Activated gamma-delta T cell (primary cell): ENCODE measurements at regions not wholly inside any gene's neighbourhood (a gene's known extent, or its start where the extent isn't known, plus 50 kb on each side); places are given as distances from the start of the nearest gene placed in this dataset.
A peak's percentile ranks its signal among the peaks of the same experiment; 100 is the strongest.
"Not testable (repeated sequence)": the region's sequence is repeated elsewhere in the genome, so short reads cannot be mapped to it uniquely, and the experiment has no call there.

Source experiments
- DNase-seq: peaks from one replicate; lab custom pipeline; 2025; lab: John Stamatoyannopoulos, UW

DNA sequence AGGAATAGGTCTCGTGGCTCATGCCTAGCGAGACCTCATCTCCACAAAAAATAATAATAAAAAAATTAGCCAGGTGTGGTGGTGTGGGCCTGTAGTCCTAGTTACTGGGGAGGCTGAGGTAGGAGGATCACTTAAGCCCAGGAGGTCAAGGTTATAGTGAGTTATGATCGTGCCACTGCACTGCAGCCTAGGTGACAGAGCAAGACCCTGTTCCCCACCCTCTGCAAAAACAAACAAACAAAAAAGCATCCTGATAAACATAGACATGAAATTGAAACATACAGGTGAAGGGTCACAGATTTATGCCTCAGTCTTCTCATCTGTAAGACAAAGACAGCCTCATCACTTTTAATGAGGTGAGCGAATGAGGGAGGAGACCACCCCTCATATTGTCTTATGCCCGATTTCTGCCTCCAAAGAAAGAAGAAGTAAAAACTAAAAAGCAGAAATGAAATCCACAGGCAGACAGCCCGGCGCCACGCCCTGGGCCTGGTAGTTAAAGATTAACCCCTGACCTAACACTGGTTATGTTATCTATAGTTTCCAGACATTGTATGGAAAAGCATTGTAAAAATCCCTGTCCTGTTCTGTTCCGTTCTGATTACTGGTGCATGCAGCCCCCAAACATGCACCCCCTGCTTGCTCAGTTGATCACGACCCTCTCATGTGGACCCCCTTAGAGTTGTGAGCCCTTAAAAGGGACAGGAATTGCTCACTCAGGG is 138.5 kb downstream of the OR2B2 start:
- not testable (repeated sequence) for DNase-seq

DNA sequence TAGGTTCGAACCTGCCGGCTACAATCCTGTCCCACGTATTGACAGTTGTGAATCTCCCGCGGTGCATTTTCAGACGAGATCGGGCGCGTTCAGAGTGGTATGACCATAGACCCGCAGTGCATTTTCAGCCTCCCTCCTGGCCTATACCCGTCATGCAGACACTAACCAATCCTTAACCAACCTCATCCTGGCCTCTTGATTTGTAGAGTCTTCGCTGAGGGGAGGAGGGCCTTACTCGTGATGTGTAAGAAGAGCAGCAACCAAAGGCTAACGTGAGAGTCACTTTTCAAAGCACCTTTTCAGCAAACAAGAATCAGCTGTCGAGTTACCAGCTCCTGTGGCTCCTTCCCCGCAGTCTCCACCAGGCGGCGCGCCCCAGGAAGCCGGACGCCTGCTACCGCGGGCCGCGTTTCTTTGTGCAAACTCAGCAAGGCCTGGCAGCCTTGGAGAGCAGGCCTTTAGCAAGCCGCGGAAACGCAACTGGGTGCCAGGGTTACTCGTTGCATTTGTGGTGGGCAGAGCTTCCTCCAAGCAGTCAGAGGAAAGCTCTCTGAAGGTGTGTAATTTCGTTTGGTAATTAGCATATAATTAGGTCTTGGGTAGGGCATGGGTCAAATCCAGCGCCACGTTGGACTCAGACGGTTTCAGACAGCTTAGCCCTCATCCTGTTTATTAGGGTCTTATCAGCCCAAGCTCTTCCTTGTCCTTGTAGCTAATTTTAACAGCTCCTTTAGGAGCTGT is 139.8 kb downstream of the OR2B2 start:
- DNase-seq: peak; percentile 66

DNA sequence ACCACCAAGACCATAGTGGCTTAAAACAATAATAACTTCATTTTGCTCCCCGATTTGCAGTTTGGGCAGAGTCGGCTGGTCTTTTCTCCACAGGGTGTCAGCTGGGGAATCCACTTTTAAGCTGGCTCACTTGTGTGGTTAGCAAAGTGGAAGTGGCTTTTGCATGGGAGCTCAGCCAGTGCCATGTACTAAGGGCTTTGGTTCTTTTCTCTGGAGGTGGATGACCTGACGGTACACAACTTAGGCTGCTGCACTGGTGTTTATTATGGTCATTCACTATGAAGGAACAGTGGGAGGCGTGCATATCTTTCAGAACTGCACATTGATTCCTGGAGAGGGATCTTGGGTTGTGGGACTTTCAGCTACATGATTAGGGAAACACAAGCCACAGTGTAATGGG is 141.0 kb downstream of the OR2B2 start:
- no peak for DNase-seq

DNA sequence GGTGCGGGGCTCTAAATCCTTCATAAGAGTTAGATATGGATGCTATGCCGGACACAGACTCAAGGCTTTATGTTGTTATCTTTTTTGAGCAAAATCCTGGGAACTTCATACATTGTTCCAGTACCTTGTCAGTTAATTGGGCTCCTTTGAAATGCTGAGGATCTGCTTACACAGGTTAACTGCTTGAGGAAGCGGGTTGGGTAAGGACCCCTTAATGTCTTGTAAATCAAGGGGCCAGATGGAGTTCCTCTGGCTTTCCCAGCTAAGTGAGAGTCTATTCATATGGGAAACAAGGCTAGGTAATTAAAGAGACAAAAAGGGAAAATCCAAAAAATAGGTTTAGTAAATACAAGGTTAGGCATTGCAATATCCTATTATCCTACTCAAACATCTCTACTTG is 141.5 kb downstream of the OR2B2 start:
- DNase-seq: no peak

DNA sequence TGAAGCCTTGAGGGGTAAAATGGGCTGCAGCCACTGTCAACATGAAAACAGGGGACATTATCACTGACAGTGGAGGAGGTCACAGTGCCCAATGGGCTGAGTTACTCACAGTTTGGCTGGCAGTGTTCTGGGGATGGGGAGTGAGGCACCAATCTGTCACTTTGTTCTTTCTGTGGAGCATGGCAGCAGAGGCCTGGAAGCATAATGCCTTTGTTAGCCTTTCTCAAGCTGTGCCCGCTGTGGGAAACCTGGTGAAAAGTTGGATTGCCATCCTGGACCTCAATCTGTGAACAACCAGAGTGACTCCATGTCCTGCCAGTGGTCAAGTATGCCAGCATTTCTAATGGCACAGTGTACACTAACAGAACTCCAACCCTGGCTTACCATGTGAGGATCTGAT is 143.6 kb downstream of the OR2B2 start:
- DNase-seq: no peak

DNA sequence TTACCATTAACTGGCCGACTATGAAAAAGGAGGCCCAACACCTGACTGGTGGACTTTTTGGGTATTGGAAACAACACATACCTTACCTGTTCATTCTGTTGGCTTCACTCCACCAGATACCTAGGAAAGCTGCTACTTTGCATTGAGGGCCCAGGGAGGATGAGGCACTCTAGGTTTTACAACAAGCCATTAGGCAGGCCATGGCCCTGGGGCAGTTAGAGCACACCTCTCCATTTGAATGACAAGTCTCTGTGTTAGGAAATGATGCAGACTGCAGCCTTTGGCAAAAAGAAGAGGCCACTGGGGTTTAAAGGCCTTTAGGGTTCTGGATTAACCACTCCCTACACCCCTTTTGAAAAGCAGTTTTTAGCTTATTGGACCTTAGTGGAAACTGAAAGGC is 144.3 kb downstream of the OR2B2 start:
- no peak for DNase-seq

DNA sequence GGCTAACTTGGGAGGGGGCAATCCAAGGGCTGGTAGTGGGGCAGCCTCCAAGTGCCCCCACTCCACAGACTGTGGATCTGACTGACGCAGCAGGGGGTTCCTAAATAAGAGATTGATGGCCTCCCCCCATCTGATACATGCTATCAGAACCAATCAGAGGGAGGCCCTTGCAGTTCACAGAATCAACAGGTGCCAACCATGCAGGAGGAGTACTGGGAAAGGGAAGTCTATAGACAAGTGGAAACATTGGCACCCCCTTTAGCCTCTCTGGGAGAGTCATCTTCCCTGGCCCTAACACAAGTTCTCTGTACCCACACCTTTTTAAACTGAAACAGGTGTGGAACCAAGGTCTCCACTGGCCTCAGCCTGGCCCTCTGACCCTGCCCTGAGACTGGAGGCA is 145.8 kb downstream of the OR2B2 start:
- DNase-seq: no peak

DNA sequence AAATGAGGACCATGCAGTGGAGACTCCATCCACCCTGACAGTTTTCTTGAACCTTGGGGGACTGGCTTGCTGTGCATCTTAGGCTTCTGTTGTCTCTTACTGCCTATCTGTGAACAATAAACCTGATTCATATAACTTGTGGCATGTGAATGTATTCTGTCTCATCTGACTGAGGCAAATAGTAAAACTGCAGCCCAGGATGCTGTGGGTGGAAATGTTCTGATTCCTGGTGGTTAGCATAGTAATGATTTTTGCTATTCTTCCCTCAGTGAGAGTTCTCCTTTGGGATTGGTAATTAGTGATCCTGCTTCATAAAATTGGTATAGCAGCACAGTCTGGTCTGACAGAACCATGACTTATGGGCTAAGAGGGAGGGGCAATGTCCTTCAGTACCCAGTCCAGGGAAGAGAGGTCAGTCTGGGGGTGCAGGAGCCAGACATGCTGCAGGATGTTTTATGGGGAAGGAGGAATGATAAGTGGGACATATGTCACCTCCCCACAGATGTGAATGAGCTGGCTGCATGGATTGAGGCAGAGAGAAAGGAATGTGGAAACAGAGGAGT is 147.1 kb downstream of the OR2B2 start:
- DNase-seq: no peak

DNA sequence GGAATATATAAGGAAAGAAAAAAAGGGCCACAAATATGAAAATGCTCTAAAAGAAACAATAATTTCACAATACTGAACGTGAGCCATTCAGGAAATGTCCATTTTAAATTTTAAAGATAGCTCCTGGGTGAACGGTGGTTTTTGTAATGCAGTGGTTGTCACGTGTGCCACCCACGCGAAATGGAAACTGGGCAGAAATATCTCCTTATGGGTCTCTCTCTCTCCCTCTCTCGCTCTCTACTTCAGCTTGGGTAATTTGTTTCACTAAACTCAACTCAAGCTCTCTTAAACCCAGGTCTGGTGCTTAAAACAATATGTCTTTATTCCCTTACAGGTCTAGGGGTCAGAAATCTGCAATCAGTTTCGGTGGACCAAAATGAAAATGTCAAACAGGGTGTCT is 150.8 kb downstream of the OR2B2 start:
- DNase-seq: no peak

DNA sequence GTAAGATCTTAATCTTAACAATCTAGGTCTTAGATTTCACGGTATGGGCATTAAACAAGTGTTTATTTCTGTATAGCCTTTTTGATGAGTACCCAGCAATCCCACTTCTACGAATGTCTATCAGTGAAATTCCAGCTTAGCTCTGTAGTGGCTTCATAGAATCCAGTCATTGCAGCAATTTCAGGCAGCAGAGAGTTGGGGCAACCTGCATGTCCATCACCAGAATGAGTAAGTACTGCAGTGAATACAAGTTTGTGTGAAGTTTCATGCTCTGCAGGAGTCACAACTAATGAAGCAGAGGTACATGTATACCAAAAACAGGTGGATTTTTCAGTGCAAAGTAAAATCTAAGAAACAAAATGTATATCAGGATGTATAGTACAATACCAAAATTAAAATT is 151.7 kb downstream of the OR2B2 start:
- no peak for DNase-seq

DNA sequence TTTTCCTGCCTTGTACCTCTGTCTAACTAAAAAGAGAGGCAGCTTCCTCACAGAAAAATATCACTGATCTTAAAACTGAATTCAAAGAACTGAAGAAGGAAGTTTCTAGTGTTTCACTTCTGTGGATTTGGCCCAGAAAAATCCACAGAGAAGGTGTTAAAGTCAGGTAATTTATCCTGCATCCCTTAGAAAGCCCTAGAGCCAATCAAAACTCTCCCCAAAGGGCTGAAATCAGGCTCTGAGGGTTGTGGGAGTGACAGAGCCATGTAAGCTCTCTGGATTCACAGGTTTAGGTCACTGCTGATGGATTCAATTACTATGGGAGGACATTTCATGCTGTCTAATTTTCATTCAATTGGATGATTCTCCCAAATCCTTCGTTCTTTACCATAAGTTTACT is 152.3 kb downstream of the OR2B2 start:
- DNase-seq: no peak

DNA sequence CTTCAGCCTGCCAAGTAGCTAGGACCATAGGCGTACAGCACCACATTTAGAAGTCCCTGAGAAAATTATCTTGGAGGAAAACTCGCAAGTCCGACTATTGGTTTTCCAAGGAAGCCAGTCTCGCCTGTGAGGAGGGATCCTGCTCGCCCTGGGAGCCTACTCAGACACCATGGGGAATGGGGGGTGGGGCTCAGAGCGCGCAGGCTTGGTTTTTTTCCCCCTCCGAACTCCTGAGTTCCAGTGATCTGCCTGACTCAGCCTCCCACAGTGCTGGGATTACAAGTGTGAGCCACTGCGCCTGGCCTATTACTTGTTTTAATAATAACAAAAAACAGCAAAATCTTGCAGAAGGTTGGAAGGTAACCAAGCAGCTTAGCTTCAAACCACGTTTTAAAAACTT is 153.7 kb downstream of the OR2B2 start:
- no peak for DNase-seq

DNA sequence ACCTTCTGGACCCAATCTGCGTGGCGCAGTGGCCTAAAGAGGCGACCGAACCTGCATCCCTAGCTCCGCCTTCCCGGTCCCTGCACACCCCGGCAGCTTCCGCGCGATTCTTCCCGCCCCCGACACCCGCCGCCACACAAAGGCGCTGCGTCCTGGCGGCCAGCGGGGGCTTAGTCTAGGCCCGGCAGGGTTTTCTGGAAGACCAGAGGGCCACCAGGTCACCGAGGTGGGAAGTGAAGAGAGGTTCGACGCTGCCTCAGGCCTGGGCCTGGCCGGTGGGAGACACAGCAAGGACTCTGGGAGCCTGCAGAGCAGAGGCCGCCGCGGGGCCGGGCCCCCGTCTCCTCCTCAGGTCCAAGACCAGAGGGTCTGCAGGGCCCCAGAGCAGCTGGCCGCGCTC is 154.9 kb downstream of the OR2B2 start:
- peak; percentile 28 for DNase-seq

DNA sequence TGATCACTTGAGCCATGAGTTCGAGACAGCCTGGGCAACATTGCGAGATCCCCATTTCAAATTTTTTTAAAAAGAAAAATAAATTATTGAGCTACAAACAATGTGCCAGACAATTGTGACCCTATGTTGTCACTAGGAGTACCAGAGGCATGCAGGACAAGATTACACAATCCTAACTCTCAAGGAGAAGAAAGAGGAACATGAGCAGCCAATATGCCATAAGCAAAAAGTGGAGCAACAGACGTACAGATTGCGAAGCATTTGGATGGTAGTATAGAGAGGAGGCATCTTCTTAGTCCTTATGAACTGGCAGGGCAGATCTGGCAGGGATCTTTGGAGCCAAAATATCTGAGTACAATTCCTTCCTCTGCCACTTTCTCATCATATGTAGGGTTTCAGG is 156.4 kb downstream of the OR2B2 start:
- DNase-seq: no peak

DNA sequence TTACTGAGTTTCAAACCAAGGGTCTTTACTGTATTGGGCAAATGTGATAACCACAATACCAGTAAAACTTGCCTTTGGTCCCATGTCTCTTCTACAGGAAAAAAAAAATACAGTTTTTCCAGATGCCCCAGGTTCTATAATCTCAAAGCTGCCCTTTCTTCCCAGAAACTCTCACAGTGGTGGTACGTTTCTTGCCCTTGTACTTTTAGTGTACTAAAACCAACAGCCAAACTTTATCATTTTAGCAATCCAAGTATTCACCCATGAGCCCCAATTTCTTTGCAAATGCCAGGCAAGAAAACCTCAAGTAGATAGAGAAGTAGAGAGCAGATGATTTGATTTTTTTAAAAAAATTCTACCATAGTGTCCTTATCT is 157.8 kb downstream of the OR2B2 start:
- no peak for DNase-seq

DNA sequence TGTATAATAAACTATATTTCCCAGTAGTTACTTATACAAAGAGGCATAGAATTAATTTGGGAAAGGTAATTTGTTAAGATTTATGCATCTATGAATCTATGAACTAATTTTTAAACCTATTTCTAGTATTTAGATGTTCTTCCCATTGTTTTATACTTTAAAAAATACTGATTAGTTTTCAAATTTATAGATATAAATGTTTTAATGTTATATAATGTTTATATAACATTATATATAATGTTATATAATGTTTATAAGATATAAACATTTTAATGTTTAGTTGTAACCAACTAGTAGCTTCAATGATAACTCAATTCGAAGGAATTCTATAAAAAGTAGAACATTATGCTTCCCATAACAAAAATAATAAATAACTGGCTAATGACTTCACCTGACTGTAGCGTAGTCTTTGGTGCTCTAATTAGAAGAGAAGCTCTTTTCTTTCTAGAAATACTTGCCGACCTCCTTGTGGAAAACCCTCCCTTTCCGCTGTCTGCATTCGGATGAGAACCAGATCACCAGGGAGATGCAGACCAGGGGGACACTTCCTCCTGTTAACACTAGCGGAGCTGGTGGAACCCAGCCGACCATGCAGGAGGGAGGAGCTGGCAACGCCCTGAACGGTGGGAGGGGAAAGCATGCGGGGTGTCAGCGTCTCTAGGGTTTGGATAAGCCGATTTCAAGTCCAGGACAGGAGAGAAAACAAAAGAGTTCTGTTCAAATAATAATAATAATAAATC is 158.4 kb downstream of the OR2B2 start:
- DNase-seq: no peak

DNA sequence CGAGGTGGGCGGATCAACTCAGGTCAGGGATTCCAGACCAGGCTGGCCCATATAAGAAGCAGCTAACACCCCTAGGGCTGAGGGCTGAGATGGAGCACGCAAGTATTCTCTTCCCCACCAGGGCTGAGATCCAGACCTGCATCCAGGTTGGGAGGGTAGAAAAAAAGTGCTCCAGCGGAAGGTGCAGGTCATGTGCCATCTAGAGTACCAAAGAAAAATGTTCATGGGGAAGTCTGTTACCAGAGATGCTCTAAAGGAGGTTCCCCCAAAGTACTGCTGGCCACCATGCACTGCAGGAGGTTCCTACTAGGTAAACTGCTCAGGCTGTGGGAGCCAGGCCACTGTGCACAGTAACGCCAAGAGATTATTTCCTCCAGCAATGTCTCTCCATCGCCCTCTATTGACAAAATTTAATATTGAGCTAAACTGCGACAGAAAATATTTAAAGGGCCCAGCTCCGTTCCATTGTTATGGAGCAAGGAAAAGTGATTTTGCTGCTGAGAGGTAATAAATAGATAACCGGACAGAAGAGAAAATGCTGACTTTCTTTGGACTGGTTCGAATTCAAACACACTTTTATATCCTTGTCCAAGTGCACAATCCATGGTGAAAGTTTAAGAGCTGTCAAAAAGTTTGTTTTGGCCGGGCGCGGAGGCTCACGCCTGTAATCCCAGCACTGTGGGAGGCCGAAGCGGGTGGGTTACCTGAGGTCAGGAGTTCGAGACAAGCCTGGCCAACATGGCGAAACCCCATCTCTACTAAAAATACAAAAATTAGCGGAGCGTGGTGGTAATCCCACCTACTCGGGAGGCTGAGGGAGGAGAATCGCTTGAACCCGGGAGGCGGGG is 159.9 kb downstream of the OR2B2 start:
- no peak for DNase-seq

DNA sequence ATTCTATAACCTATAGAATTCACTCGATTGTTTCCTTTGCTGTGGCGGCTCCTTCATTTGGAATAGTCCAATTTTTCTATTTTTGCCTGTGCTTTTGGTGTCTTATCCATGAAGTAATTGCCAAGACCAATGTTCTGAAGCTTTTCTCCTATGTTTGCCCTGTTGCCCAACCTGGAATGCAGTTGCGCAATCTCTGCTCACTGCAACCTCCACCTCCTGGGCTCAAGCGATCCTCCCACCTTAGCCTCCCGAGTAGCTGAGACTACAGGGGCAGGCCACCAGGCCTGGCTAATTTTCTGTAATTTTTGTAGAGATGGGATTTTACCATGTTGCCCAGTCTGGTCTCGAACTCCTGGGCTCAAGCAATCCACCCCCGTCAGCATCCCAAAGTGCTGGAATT is 163.5 kb downstream of the OR2B2 start:
- no peak for DNase-seq

DNA sequence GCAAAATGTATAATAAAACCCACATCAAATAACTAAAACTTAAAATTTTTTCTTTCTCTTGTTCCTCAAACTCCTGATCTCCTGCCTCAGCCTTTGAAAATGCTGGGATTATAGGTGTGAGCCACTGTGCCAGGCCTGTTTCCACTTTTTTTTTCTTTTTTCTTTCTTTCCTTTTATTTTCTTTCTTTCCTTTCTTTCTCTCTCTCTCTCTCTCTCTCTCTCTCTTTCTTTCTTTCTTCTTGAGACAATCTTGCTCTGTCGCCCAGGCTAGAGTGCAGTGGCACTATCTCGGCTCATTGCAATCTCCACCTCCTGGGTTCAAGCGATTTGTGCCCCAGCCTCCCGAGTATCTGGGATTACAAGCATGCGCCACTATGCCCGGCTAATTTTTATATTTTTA is 164.6 kb downstream of the OR2B2 start:
- DNase-seq: no peak

DNA sequence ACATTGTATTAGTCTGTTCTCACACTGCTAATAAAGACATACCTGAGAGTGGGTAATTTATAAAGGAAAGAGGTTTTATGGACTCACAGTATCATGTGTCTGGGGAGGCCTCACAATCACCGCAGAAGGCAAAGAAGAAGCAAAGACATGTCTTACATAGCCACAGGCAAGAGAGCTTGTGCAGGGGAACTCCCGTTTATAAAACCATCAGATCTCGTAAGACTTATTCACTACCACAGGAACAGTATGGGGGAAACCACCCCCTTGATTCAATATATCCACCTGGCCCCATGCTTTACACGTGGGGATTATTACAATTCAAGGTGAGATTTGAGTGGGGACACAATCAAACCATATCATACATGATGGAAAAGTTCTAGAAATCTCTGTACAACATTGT is 165.3 kb downstream of the OR2B2 start:
- not testable (repeated sequence) for DNase-seq

DNA sequence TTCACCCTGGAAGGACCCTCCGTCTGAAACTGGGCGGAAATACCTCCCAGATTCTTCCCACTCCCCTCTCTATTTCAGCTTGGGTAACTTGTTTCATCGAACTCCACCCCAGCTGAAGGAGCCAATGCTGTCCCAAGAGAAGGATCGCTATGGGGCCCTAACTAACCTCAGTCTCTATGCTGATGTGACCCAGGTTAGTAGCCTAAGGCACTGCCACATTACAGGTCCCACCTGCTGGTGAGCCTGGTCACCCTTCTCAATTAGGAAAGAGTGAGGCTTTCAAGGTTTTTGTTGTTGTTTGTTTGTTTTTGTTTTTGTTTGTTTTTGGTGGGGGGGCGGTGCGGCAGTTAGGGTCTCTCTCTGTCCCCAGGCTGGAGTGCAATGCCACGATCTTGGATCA is 168.4 kb downstream of the OR2B2 start:
- no peak for DNase-seq
